ENCODE measurements at regions not wholly inside any gene's neighbourhood (a gene's known extent, or its start where the extent isn't known, plus 50 kb on each side); places are given as distances from the start of the nearest gene placed in this dataset.

GRCh38 chr1:68344208-68344607 is 105.5 kb downstream of the RPE65 start:
- TF ChIP-seq ZNF764 (CRISPR knock-in tag; IDR thresholded peaks at IDR 0.05; ENCODE audit: low read depth) (no peak), ZNF398 (CRISPR knock-in tag; IDR thresholded peaks at IDR 0.05) (no peak), BDP1 (IDR thresholded peaks at IDR 0.05; ENCODE audit: insufficient read depth, insufficient read length) (no peak), SPI1 (IDR thresholded peaks at IDR 0.05; ENCODE audit: borderline replicate concordance, low read depth, low read length) (no peak)
